ENCODE measurements at regions not wholly inside any gene's neighbourhood (a gene's known extent, or its start where the extent isn't known, plus 50 kb on each side); places are given as distances from the start of the nearest gene placed in this dataset.

DNA sequence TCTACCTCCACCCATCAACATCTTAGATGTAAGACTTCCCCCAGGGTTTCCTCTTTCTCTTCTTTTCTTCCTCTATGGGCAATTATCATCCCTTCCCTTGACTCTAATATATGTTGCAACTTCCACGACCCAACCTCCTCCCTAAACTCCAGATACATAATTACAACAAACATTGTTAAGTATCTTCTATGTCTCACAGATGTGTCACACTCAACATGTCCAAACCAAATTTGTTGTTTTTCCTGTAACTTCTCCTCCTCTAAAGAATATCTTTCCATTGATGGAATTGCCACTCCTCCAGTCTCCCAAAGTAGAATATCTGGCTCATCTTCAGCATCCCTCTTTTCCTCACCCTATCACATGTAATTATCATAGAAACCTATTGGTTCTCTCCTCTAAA is 314.2 kb downstream of the RWDD3 start:
- intact Hi-C loops (cut with DNase I; ENCODE audit: low total_unique reads): no loop called here
- Histone ChIP-seq H3K27me3 (no peaks in the 10 kb centered on the region), H3K27ac (no peak overlapping the region), H3K9me3 (no peaks in the 10 kb centered on the region), H3K4me1 (no peaks in the 10 kb centered on the region), H3K4me3 (no peak overlapping the region), H3K36me3 (no peaks in the 10 kb centered on the region)
- no peak for DNase-seq
- in situ Hi-C loops (cut with MboI; ENCODE audit: low sequenced_read_pairs in 4 of 4): no loop called here
- TF ChIP-seq, protein P1, sequence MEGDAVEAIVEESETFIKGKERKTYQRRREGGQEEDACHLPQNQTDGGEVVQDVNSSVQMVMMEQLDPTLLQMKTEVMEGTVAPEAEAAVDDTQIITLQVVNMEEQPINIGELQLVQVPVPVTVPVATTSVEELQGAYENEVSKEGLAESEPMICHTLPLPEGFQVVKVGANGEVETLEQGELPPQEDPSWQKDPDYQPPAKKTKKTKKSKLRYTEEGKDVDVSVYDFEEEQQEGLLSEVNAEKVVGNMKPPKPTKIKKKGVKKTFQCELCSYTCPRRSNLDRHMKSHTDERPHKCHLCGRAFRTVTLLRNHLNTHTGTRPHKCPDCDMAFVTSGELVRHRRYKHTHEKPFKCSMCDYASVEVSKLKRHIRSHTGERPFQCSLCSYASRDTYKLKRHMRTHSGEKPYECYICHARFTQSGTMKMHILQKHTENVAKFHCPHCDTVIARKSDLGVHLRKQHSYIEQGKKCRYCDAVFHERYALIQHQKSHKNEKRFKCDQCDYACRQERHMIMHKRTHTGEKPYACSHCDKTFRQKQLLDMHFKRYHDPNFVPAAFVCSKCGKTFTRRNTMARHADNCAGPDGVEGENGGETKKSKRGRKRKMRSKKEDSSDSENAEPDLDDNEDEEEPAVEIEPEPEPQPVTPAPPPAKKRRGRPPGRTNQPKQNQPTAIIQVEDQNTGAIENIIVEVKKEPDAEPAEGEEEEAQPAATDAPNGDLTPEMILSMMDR (IDR thresholded peaks at IDR 0.05 in 4 of 5, conservative IDR thresholded peaks at IDR 0.05 in 1 of 5): no peak
- no peak for TF ChIP-seq POLR2A (IDR thresholded peaks at IDR 0.05)
- no peak for ATAC-seq

DNA sequence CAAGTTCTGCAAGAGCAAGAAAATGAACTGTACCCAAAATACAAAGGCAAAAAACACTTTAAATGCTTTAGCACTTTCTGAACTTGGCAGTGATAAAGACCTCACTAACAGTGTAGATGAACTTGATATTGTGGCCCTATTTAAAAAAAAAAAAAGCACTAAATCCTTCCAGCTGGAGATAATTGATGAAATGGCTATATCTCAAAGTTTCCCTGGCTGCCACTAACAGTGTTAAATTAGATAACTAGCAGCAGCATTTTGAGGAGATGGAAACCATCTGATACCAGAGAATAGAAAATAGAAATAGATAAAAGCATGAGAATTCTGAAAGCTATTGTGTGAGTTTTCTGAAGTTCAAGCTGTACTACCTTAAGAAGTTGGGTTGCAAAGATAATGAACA is 317.2 kb downstream of the RWDD3 start:
- H3K27ac ChIP-seq: no peak overlapping the region
- in situ Hi-C loops (cut with MboI; ENCODE audit: low sequenced_read_pairs in 4 of 4) (no loop called here), intact Hi-C loops (cut with DNase I; ENCODE audit: low total_unique reads) (no loop called here)
- no peak for TF ChIP-seq POLR2A (IDR thresholded peaks at IDR 0.05)
- TF ChIP-seq, protein P1 (IDR thresholded peaks at IDR 0.05 in 4 of 5, conservative IDR thresholded peaks at IDR 0.05 in 1 of 5): no peak
- no peaks in the 10 kb centered on the region for H3K9me3 ChIP-seq
- no peak overlapping the region for H3K4me3 ChIP-seq
- DNase-seq (no peak), ATAC-seq (no peak)
- no peaks in the 10 kb centered on the region for H3K4me1 ChIP-seq
- H3K27me3 ChIP-seq: no peaks in the 10 kb centered on the region
- no peaks in the 10 kb centered on the region for H3K36me3 ChIP-seq

DNA sequence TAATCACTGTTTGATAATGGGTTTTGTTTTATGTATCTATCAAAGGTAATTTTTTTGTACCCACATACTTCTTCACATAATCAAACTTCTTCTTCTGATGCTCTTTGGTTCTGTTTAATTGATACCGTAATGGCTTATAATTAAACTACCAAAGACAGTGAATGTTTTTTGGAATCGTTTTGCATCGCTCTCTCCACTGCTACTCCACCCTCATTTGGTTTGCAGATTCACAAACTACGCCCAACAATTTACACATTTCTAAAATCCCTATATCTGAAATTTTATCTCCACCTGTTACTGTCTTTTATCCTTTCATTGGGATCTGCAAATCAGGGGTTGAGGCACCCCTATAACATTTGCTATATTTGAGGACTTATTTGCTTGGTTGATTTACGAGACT is 319.6 kb downstream of the RWDD3 start:
- H3K4me3 ChIP-seq: no peak overlapping the region
- in situ Hi-C loops (cut with MboI; ENCODE audit: low sequenced_read_pairs in 4 of 4) (no loop called here), intact Hi-C loops (cut with DNase I; ENCODE audit: low total_unique reads) (no loop called here)
- H3K27me3 ChIP-seq: no peaks in the 10 kb centered on the region
- H3K27ac ChIP-seq: no peak overlapping the region
- H3K36me3 ChIP-seq: no peaks in the 10 kb centered on the region
- no peaks in the 10 kb centered on the region for H3K9me3 ChIP-seq
- ATAC-seq (no peak), DNase-seq (no peak)
- TF ChIP-seq, protein P1 (IDR thresholded peaks at IDR 0.05 in 4 of 5, conservative IDR thresholded peaks at IDR 0.05 in 1 of 5): no peak
- TF ChIP-seq POLR2A (IDR thresholded peaks at IDR 0.05): no peak
- H3K4me1 ChIP-seq: no peaks in the 10 kb centered on the region

DNA sequence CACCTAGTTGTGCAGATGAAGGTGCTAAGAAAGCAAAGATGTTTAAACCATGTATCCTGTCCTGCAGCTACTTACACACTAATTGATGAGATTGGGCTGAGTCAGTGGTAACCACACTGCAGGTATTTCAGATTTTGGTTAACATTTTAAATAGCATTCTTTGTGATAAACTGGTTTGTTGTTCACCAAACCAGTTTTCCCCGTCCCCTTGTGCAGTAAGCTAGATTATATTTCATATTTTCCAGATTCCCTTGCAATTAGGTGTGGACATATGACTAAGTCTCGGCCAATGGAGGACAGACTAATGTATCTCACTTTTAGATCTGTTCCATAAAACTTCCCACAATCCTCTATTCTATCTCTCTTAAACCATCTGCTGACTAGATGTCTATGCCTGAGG is 320.4 kb downstream of the RWDD3 start:
- intact Hi-C loops (cut with DNase I; ENCODE audit: low total_unique reads) (no loop called here), in situ Hi-C loops (cut with MboI; ENCODE audit: low sequenced_read_pairs in 4 of 4) (no loop called here)
- no peak for ATAC-seq

DNA sequence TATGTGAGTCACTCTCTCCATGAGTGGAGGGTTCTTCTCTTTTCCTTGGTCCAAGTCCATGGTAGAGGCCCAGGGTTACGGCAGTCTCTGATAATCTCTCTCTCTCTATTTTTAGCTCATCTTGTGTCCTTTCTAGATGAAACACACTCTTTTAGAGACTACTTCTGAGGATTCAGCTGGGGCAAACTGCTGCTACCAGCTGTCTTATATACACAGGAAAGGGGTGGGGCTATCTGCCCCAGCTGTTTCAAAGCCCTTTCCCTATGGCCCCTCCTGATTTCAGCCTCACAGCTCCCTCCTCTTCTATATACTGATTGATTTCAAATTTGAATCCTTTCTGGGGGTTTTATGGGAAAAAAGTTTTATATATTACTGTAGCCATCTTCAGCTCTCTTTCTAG is 324.8 kb downstream of the RWDD3 start:
- Histone ChIP-seq H3K36me3 (no peaks in the 10 kb centered on the region), H3K4me1 (no peaks in the 10 kb centered on the region), H3K9me3 (no peaks in the 10 kb centered on the region), H3K4me3 (no peak overlapping the region), H3K27ac (no peak overlapping the region), H3K27me3 (no peaks in the 10 kb centered on the region)
- intact Hi-C loops (cut with DNase I; ENCODE audit: low total_unique reads): no loop called here
- ATAC-seq: no peak
- in situ Hi-C loops (cut with MboI; ENCODE audit: low sequenced_read_pairs in 4 of 4): no loop called here
- no peak for DNase-seq
- TF ChIP-seq POLR2A (IDR thresholded peaks at IDR 0.05): no peak
- TF ChIP-seq, protein P1 (IDR thresholded peaks at IDR 0.05 in 4 of 5, conservative IDR thresholded peaks at IDR 0.05 in 1 of 5): no peak

More for the DNA sequence above, 320.4 kb downstream of the RWDD3 start:
- Histone ChIP-seq H3K9me3 (no peaks in the 10 kb centered on the region), H3K4me1 (no peaks in the 10 kb centered on the region), H3K4me3 (no peak overlapping the region), H3K36me3 (no peaks in the 10 kb centered on the region), H3K27ac (no peak overlapping the region), H3K27me3 (no peaks in the 10 kb centered on the region)
- TF ChIP-seq, protein P1 (IDR thresholded peaks at IDR 0.05 in 4 of 5, conservative IDR thresholded peaks at IDR 0.05 in 1 of 5): no peak
- TF ChIP-seq POLR2A (IDR thresholded peaks at IDR 0.05): no peak
- DNase-seq: no peak

Measured in gastrocnemius medialis (tissue), 4 donors.